Stimulated activated CD4-positive, alpha-beta T cell treated with anti-CD3 and anti-CD28 coated beads, Interleukin-4, amount 100 ng/mL, for 4 hours (primary cell): ENCODE measurements at regions not wholly inside any gene's neighbourhood (a gene's known extent, or its start where the extent isn't known, plus 50 kb on each side); places are given as distances from the start of the nearest gene placed in this dataset.
"Not testable (repeated sequence)": the region's sequence is repeated elsewhere in the genome, so short reads cannot be mapped to it uniquely, and the experiment has no call there.

Source experiments
- DNase-seq, 2 experiments: peaks; one replicate each; pipeline ENCODE4 v3.0.0-alpha.2; 2020

- DNase-seq, result no peak
These were observed 857.6 kb downstream of the METTL15 start for GRCh38 chr11:28965819-28966218.

DNA sequence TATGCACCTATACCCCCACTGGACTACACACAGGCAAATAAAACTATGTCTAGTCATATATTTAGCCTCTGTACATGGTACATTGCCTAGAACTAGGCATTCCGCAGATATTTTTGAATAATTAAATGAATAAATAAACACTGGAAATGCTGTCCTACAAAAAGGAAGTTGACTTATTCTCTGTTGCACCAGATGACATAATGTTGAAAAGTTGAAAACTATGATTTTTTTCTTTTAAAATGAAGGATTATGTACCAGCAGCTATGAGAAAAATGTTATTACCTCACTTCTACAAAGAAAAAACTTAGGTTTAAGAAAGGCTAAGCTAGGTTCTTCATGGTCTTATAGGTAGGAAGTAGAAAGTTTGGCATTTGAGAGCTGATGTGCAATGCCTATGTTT, 856.6 kb downstream of the METTL15 start:
- DNase-seq, result no peak

DNA sequence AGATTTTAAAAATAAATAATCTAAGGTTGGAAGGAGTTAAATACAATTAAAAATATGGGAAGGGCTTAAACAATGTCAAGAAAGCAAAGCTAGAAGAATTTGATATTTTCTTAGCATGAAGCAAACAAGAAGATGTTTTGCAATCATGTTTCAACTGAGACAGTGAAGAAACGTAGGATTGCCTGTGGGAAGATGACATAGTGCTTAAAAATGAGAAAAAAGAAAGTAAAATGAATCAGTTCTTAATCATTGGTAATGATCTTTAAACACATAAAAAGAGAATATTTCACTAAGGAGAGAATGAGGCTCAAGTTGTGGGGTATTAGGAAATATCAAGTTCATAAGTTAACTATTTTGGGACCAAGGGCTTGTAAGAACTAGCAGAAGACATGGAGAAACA, 855.0 kb downstream of the METTL15 start:
- no peak for DNase-seq

DNA sequence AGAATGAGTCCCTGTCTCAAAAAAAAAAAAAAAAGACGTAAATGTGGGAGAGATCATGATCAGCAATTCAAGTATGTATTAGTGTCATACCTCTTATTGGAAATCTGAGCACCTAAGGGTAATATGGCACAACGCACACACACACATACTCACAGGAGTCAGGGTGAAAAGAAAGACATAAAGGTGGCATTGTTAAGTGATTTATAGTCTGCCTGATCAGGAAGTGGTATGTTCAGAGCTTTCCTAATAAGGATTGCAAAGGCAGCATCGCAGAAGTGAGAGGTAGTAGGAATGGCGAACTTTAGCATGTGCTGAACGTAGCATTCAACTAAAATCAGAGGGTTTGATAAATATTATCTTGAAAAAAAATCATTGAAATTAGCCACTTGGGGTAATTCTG, 854.3 kb downstream of the METTL15 start:
- no peak for DNase-seq

DNA sequence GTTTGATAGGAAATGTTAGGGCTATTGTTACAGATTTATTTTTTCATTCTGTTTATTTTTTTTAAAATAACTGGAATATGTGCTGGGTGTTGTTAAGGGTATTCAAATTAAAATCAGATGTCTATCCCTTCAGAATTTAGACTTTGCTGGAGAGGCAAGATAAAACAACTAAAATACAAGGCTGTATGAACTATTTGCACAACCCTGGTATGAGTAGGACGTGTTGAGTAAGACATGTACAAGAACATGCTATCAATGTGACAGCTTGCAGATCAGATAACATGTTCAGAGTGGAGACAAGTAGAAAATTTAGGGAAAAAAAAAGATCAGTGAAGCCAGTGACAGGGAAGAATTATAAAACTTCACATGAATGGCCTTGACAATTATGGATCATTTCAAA, 853.5 kb downstream of the METTL15 start:
- no peak for DNase-seq

- no peak for DNase-seq
These were observed 848.3 kb downstream of the METTL15 start for GRCh38 chr11:28956446-28956845.

- DNase-seq, result no peak
These were observed 843.0 kb downstream of the METTL15 start for GRCh38 chr11:28951191-28951590.

DNA sequence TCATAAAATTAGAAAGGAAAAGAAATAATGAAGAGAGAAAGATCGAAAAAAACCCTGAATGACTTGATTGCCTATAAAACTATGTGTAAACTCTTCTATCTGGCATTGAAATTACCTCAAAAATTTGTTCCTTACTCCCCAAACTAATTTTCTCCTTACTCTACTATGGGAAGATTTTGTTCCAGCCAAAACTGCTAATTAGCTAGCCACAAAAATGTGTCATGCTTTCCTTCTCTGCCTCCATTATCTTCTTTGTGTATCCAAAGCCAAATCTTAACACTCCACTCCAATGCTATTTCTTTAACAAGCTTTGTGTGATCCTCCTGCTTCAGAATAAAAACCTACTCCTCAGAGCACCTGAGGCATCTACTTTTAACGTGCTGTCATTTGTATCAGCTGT, 831.2 kb downstream of the METTL15 start:
- DNase-seq, result no peak

GRCh38 chr11:28938091-28938490, 829.9 kb downstream of the METTL15 start:
- no peak for DNase-seq

DNA sequence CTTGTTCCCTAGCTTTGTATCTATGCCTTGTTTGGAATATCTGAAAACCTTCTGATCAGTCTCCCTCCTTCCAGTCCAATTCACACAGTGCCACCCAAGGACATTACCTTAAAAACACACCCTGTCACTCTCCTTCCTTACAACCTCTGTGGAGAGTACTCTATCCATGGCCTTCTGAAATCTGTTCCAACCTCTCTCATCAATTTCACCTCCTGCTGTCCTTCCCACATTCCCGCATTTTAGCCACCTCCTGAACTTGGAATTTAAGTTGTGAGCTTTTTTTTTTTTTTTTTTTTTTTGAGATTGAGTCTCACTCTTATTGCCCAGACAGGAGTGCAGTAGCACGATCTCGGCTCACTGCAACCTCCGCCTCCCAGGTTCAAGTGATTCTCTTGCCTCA, 824.8 kb downstream of the METTL15 start:
- DNase-seq, result no peak

- DNase-seq, result no peak
These were observed 815.8 kb downstream of the METTL15 start for GRCh38 chr11:28924004-28924403.

DNA sequence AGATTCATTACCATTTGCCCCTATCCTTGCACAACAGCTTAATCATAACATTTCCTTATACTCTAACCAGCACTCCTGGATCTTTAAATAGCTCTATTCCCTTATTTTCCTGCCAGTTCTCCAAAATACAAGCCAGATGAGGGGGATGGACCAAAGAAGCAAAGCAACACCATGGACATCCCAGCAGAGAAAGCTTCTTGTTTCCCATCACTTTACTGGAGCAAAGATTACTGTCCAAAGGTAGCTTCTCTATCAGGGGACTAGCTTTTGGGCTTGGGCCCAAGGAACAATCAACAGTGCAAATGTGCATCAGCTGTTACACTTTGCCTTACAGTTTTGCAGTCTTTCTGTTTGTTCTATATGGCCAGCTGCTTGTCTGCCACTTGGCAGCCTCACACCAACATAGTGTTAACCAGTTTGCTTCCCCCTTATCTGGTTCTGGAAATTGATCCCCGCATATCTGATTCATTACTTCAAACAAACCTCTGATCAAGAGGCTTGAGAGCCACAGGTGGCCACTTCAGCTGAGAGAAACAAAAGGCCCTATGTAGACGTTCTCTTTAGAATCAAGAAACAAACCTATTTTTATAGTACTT, 814.3 kb downstream of the METTL15 start:
- DNase-seq, result no peak

GRCh38 chr11:28919194-28919593, 811.0 kb downstream of the METTL15 start:
- DNase-seq, result no peak

DNA sequence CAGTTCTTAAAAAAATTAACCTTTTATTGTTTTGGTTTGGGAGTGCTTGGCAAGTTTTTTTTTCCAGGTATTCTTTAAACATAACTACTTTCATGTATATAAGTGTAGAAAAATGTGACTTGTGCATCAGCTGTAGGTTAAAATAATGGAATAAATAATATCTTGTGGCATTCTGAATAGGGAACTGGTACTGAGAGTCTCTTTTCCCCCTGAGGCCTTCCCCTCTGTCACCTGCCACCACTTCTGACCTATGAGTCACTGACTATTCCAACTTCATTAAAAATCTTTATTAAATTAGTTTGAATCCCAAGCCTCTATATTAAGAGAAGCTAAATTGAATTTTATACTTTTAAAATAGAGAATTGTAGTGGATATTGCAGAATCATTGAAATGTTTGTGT, 805.7 kb downstream of the METTL15 start:
- no peak for DNase-seq

DNA sequence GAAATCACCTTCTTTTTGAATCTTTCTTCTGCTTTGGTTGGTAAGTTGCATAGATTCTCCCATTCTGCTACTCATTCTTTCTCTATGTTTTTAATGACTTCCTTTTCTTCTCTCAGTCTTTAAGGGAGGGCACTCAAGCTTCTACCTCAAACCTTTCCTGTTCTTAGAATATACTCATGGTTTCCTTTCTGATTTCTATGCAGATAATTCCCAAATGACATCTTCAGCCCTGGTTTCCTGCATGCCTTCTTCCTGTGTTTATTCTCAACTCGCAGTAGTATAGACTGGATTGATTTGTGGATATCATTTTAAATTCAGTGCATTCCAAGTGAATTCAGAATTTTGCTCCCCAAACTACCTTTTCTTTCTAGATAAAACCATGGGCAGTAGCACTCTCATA, 803.6 kb downstream of the METTL15 start:
- no peak for DNase-seq

DNA sequence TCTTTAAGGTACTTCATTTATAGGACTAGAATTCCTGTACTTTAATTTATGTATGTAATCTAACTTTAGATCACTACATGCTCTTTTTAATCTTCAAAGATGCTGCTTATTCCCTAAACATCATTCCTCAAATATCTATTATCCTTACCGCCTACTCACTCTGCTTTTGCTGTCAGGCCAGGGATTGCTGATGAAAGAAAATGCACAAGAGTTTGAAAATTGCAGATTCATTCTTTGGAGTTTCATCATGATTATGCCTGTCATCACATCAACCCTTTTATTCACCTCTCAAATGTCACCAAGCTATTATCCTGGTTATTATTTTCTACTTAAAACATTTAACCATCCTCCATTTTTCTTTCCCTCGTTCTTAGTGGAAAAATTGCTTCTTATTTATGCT, 802.7 kb downstream of the METTL15 start:
- no peak for DNase-seq

GRCh38 chr11:28903716-28904115, 795.5 kb downstream of the METTL15 start:
- no peak for DNase-seq

GRCh38 chr11:28900427-28900826, 792.2 kb downstream of the METTL15 start:
- no peak for DNase-seq

DNA sequence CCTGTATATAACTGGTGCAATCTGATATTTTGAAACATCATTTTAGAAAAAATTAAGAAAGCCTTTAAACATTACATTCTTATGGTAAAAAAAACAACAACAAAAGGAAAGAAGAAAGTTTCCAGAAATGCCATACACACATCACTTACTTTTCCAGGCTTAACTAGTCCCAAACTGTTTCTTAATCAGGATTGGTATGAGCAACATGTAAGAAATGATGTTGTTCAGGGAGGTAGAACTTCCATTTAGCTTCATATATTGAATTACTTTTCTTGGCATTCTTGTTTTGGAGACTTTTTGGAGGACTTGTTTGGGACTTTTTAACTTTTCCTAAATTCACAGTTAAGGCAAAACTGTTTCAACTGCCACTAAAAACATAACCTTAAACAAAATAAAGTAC, 791.5 kb downstream of the METTL15 start:
- no peak for DNase-seq

GRCh38 chr11:28890601-28891040, 782.4 kb downstream of the METTL15 start:
- not testable (repeated sequence) for DNase-seq

GRCh38 chr11:28887681-28888080, 779.5 kb downstream of the METTL15 start:
- no peak for DNase-seq

GRCh38 chr11:28879869-28880268, 771.7 kb downstream of the METTL15 start:
- no peak for DNase-seq

DNA sequence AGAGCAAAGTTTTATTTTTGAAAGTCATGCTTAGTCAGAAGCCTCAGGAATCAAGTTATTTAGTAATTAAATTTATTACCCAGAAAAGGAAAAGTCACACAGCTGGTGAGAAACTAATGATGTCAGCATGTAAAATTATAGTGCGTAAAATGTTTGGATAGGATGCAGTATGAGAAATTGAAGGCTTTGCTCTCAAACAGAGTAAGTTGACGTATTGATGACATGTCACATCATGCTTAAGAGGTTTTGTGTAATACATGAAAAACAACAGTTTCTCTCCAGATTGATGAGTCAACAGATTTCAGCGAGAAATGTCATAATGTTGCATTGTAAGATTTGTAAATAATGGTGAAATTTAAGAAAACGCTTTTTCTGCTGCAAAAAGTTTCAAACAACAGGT, 769.8 kb downstream of the METTL15 start:
- no peak for DNase-seq

DNA sequence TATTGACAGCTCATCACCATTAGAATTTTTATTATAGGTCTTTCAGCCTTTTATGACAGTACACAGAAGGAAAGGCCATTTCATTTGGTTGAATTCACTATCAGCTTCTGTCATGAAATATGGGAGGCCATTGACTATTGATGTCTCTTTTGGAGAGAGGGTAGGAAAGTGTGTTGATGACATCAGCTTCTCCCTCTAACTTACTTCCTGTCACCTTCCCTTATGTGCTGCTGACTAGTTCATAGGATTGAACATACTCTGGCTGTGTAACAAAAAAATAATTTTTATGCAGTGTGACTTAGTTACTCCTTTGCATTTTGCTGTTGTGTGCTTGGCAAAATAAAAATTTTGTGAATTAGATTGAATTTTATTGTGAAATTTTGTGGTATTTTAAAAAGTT, 769.2 kb downstream of the METTL15 start:
- no peak for DNase-seq

DNA sequence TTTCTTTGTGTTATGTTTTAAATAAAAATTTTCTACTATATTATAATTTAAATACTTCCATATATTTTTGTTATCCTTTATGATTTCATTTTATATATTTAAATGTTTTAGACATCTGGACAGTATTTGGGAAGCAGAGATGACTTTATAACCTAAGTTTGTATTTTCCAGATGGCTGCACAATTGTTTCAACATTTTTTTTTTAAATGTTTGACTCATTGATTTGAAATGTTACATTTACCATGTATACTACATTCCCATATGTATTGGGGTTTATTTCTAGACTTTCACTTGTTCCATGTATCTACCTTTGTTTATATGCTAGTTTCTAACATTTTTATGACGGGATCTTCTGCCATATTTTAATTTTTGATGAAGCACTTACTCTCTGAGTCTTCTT, 766.5 kb downstream of the METTL15 start:
- DNase-seq, result no peak

DNA sequence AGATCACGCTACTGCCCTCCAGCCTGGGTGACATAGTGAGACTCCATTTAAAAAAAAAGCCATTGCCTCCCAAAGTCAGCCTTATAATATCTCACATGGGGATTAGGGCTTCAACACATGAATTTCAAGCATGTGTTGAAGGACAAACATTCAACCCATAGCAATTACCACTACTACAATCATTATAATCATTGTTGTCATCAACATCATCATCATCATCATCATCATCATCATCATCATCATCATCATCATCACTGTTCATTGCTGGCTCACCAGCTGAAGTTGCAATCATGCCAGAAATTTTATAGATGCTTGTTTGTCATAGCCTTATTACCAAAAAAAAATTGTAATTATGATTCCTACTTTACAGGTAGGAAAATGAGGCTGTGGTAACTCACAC, 762.9 kb downstream of the METTL15 start:
- DNase-seq, result no peak
